Effector memory CD8-positive, alpha-beta T cell (primary cell): ENCODE measurements at regions not wholly inside any gene's neighbourhood (a gene's known extent, or its start where the extent isn't known, plus 50 kb on each side); places are given as distances from the start of the nearest gene placed in this dataset.
A peak's percentile ranks its signal among the peaks of the same experiment; 100 is the strongest.

Experiments
- ATAC-seq: fragments of 150-1000 bp; cut with Tn5 transposase; replicated peaks from 2 replicates; pipeline ENCODE4 v1.10.0; 2021; ENCODE audit warnings: mild to moderate bottlenecking, moderate library complexity
- DNase-seq, 3 experiments: peaks; one replicate each; pipeline ENCODE4 v3.0.0; 2021
- H3K27ac Mint-ChIP-seq, 2 donors: one replicate each; pipeline ENCODE4 v1.8.0; 2022; ENCODE audit warnings: mild to moderate bottlenecking in 2 of 2, mixed read lengths in 2 of 2, moderate library complexity in 2 of 2
- H3K27me3 Mint-ChIP-seq, 2 donors: one replicate each; pipeline ENCODE4 v1.8.0; 2022; ENCODE audit warnings: mixed read lengths in 2 of 2
- H3K36me3 Mint-ChIP-seq: one replicate; pipeline ENCODE4 v1.8.0; 2022; ENCODE audit warnings: mild to moderate bottlenecking, moderate library complexity, mixed read lengths; ENCODE audit not compliant: insufficient read depth
- H3K4me1 Mint-ChIP-seq, 2 donors: one replicate each; pipeline ENCODE4 v1.8.0; 2022; ENCODE audit warnings: low read depth in 2 of 2, mixed read lengths in 2 of 2
- H3K4me3 Mint-ChIP-seq, 2 donors: one replicate each; pipeline ENCODE4 v1.8.0; 2022; ENCODE audit warnings: mild to moderate bottlenecking in 2 of 2, mixed read lengths in 2 of 2, moderate library complexity in 2 of 2
- H3K9me3 Mint-ChIP-seq, 2 donors: one replicate each; pipeline ENCODE4 v1.8.0; 2022; ENCODE audit warnings: mixed read lengths in 2 of 2

GRCh38 chr15:31228980-31229826, 97.4 kb upstream of the KLF13 start:
- Mint-ChIP-seq H3K4me3 (no peak overlapping the region), H3K27me3 (no peaks in the 10 kb centered on the region), H3K27ac (peak overlapping the region in 1 of 2 donors; percentile 68), H3K9me3 (no peaks in the 10 kb centered on the region), H3K36me3 (peaks cover 5% of the 10 kb centered on the region), H3K4me1 (peaks cover 4 to 11% of the 10 kb centered on the region in 2 donors)
- DNase-seq (no peak), ATAC-seq (peak; percentile 56)

DNA sequence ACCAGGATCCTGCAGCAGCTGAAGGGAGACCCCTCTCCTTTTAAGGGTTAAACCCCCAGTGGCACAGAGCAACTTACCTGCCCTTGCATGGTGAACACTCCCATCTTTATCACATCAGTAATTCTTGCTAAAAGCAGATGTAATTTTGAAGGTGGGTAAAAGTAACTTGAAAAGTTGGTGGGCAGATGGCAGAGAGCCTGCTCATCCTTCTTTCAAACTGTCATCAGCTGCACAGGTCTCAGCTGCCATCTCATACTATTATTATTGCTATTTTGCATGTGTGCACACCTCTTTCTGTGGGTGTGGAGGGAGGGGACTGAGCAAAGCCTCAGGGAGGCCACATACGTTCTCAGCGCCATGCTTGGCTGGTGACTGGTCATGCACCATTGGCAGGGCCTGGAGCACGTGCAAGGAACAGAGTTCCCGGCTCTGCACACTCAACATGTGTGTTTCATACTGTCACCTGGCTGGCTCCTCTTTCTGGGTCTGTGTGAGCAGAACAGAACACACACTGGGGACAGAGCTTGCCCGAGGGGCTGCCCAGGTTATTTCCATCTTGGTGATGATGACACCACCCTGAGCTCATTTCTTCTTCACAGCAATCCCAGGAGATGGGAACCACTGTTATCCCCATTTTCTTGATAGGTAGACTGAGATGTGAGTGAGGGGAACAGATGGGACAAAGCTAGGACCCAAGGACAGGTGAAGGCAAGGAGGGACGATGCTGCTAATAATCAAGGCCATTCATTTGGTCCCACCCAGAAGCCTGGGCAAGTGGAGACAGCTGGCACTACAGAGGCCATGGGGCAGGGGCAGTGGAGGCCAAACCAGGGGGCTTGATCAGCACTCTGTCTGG, 95.8 kb upstream of the KLF13 start:
- Mint-ChIP-seq H3K27me3 (no peaks in the 10 kb centered on the region), H3K4me1 (peaks cover 4 to 8% of the 10 kb centered on the region in 2 donors), H3K27ac (no peak overlapping the region), H3K9me3 (no peaks in the 10 kb centered on the region), H3K36me3 (peaks cover 5% of the 10 kb centered on the region), H3K4me3 (no peak overlapping the region)
- DNase-seq (no peak), ATAC-seq (peak; percentile 58)

DNA sequence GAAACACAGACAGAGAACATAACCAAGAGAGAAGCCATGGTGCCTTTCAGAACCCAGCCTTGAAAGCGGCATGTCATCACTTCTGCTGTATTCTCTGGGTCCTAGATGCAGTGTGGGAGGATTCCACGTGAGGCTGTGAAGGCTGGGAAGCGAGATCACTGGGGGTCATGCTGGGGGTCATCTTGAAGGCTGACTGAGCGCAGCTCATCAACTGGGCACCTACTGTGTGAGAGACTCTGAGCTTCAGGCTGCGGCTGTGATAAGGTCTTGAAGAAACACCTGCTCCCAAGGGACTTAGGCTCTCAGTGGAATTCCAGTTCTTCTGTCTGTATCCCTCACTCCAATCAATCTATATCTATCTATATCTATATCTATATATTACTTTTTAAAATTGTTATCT, 91.8 kb upstream of the KLF13 start:
- ATAC-seq (no peak), DNase-seq (no peak)
- Mint-ChIP-seq H3K4me1 (peaks cover 12 to 15% of the 10 kb centered on the region in 2 donors), H3K27ac (no peak overlapping the region), H3K4me3 (no peak overlapping the region), H3K9me3 (no peaks in the 10 kb centered on the region), H3K36me3 (peaks cover 5% of the 10 kb centered on the region), H3K27me3 (no peaks in the 10 kb centered on the region)

GRCh38 chr15:31235311-31236183, 91.1 kb upstream of the KLF13 start:
- no peak for DNase-seq
- ATAC-seq, result no peak
- Mint-ChIP-seq H3K4me3 (no peak overlapping the region), H3K27me3 (no peaks in the 10 kb centered on the region), H3K9me3 (no peaks in the 10 kb centered on the region), H3K4me1 (peaks cover 12 to 15% of the 10 kb centered on the region in 2 donors), H3K27ac (peak overlapping the region in 1 of 2 donors; percentile 49), H3K36me3 (peaks cover 5% of the 10 kb centered on the region)

- ATAC-seq (no peak), DNase-seq (no peak)
- peak overlapping the region in 1 of 2 donors; percentile 49 for H3K27ac Mint-ChIP-seq
- no peaks in the 10 kb centered on the region for H3K27me3 Mint-ChIP-seq
- H3K4me1 Mint-ChIP-seq, result peaks cover 12 to 18% of the 10 kb centered on the region in 2 donors
- H3K4me3 Mint-ChIP-seq, result no peak overlapping the region
- no peaks in the 10 kb centered on the region for H3K9me3 Mint-ChIP-seq
- peaks cover 3% of the 10 kb centered on the region for H3K36me3 Mint-ChIP-seq
Observed at GRCh38 chr15:31236184-31237042, 90.2 kb upstream of the KLF13 start.

DNA sequence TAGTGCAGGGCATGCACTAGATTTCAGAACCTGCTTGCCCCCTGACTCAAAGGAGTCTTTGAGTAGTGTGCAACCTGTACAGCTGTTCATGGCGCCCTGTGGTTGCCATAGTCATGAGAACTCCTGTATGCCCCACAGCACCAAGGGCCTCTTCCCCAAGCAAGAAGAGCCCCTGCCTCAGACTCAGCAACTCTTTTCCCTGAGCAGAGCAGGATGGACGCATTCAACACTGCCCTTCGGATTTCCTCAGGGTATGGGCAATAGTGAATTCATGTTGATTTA, 89.7 kb upstream of the KLF13 start:
- H3K27me3 Mint-ChIP-seq, result no peaks in the 10 kb centered on the region
- peaks cover 17 to 24% of the 10 kb centered on the region in 2 donors for H3K4me1 Mint-ChIP-seq
- peaks cover 3% of the 10 kb centered on the region for H3K36me3 Mint-ChIP-seq
- no peak for DNase-seq
- H3K27ac Mint-ChIP-seq, result peak overlapping the region in 1 of 2 donors; percentile 12
- H3K4me3 Mint-ChIP-seq, result no peak overlapping the region
- H3K9me3 Mint-ChIP-seq, result no peaks in the 10 kb centered on the region
- ATAC-seq, result no peak

GRCh38 chr15:31238906-31239305, 87.7 kb upstream of the KLF13 start:
- Mint-ChIP-seq H3K4me3 (no peak overlapping the region), H3K36me3 (no peaks in the 10 kb centered on the region), H3K27ac (peak overlapping the region; percentile 16 to 73), H3K4me1 (peaks cover 20 to 23% of the 10 kb centered on the region in 2 donors), H3K9me3 (no peaks in the 10 kb centered on the region), H3K27me3 (no peaks in the 10 kb centered on the region)
- ATAC-seq (no peak), DNase-seq (no peak)

DNA sequence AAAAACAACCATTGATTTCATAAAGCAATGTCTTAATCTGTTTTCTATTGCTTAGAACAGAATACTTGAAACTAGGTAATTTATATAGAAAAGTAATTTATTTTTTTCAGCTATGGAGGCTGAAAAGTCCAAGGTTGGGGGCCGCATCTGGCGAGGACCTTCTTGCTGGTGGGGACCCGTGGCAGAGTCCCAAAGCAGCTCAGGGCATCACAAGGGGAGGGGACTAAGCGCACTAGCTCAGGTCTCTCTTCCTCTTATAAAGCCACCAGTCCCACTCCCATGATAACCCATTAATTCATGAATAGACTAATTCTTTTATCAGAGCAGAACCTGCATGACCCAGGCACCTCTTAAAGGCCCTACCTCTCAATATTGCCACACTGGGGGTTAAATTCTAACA, 87.2 kb upstream of the KLF13 start:
- Mint-ChIP-seq H3K36me3 (no peaks in the 10 kb centered on the region), H3K4me1 (peaks cover 20 to 23% of the 10 kb centered on the region in 2 donors), H3K27me3 (no peaks in the 10 kb centered on the region), H3K4me3 (no peak overlapping the region), H3K9me3 (no peaks in the 10 kb centered on the region), H3K27ac (peak overlapping the region; percentile 16 to 73)
- ATAC-seq (no peak), DNase-seq (no peak)

GRCh38 chr15:31241888-31242522, 84.6 kb upstream of the KLF13 start:
- no peak overlapping the region for H3K4me3 Mint-ChIP-seq
- H3K9me3 Mint-ChIP-seq, result no peaks in the 10 kb centered on the region
- H3K4me1 Mint-ChIP-seq, result peaks cover 20 to 23% of the 10 kb centered on the region in 2 donors
- H3K27me3 Mint-ChIP-seq, result no peaks in the 10 kb centered on the region
- peak overlapping the region; percentile 69 to 74 for H3K27ac Mint-ChIP-seq
- H3K36me3 Mint-ChIP-seq, result no peaks in the 10 kb centered on the region
- ATAC-seq (peak; percentile 97), DNase-seq (no peak)

- Mint-ChIP-seq H3K27me3 (peaks cover 0 to 6% of the 10 kb centered on the region in 2 donors), H3K36me3 (no peaks in the 10 kb centered on the region), H3K9me3 (no peaks in the 10 kb centered on the region), H3K4me1 (peaks cover 16% of the 10 kb centered on the region in 2 donors), H3K4me3 (no peak overlapping the region), H3K27ac (no peak overlapping the region)
- ATAC-seq (no peak), DNase-seq (no peak)
Observed at GRCh38 chr15:31243895-31244294, 82.7 kb upstream of the KLF13 start.

- DNase-seq (no peak), ATAC-seq (no peak)
- Mint-ChIP-seq H3K27me3 (peaks cover 0 to 6% of the 10 kb centered on the region in 2 donors), H3K36me3 (no peaks in the 10 kb centered on the region), H3K9me3 (no peaks in the 10 kb centered on the region), H3K4me1 (peaks cover 12 to 13% of the 10 kb centered on the region in 2 donors), H3K27ac (peak overlapping the region in 1 of 2 donors; percentile 75), H3K4me3 (no peak overlapping the region)
Observed at GRCh38 chr15:31245135-31245689, 81.4 kb upstream of the KLF13 start.

DNA sequence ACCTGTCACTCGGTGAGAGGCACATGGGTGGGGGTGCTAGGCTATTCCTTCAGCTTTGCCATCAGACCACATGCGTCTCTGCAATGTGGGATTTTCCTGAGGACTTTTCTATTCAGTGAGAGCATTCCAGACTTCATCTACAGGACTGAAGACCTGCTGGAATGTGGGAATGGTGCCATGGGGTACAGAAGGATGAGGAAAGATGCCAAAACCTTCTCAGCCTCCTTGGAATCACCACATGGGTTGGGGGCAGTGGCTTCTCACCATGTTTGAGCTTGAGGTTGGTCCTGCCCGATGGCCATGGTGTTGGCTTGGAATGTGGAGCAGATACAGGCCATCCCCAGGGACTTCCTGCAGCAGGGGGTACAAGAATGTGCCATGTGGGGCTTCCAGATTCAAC, 80.9 kb upstream of the KLF13 start:
- ATAC-seq, result no peak
- Mint-ChIP-seq H3K4me1 (peaks cover 12 to 13% of the 10 kb centered on the region in 2 donors), H3K4me3 (no peak overlapping the region), H3K9me3 (no peaks in the 10 kb centered on the region), H3K27ac (no peak overlapping the region), H3K27me3 (peaks cover 0 to 6% of the 10 kb centered on the region in 2 donors), H3K36me3 (no peaks in the 10 kb centered on the region)
- DNase-seq, result no peak
